Astrocyte (in vitro differentiated cells and primary cell): ENCODE measurements at regions not wholly inside any gene's neighbourhood (a gene's known extent, or its start where the extent isn't known, plus 50 kb on each side); places are given as distances from the start of the nearest gene placed in this dataset.
A peak's percentile ranks its signal among the peaks of the same experiment; 100 is the strongest.
"Not testable (repeated sequence)": the region's sequence is repeated elsewhere in the genome, so short reads cannot be mapped to it uniquely, and the experiment has no call there.

Source experiments
- DNase-seq: peaks from one replicate; pipeline ENCODE4 v3.0.0-alpha.2; 2010; ENCODE audit warnings: low read depth
- FAIRE-seq: peaks from 2 replicates; lab custom pipeline; 2011; peaks lifted over from hg19 to GRCh38; lab: Jason Lieb, UNC
- H2AFZ ChIP-seq: 2 replicates; pipeline ENCODE4 v1.6.0; 2012; ENCODE audit warnings: low read depth, low read length, inconsistent platforms
- H3K27ac ChIP-seq: 2 replicates; pipeline ENCODE4 v1.5.1; 2011; ENCODE audit warnings: low read depth, low read length, inconsistent platforms
- H3K27me3 ChIP-seq: 2 replicates; pipeline ENCODE4 v1.6.0; 2011; ENCODE audit warnings: low read length, inconsistent platforms; ENCODE audit not compliant: insufficient read depth
- H3K36me3 ChIP-seq: 2 replicates; pipeline ENCODE4 v1.5.1; 2011; ENCODE audit warnings: low read length, inconsistent platforms; ENCODE audit not compliant: insufficient read depth
- H3K4me1 ChIP-seq: 2 replicates; pipeline ENCODE4 v1.5.1; 2011; ENCODE audit warnings: low read length, inconsistent platforms; ENCODE audit not compliant: insufficient read depth
- H3K4me2 ChIP-seq: 2 replicates; pipeline ENCODE4 v1.6.0; 2012; ENCODE audit warnings: low read length, inconsistent platforms
- H3K4me3 ChIP-seq: 2 replicates; pipeline ENCODE4 v1.5.1; 2011; ENCODE audit warnings: low read depth, mild to moderate bottlenecking, low read length, inconsistent platforms; ENCODE audit not compliant: insufficient read depth
- H3K79me2 ChIP-seq: 2 replicates; pipeline ENCODE4 v1.6.0; 2012; ENCODE audit warnings: mild to moderate bottlenecking, low read length, inconsistent platforms; ENCODE audit not compliant: insufficient read depth
- H3K9ac ChIP-seq: 2 replicates; pipeline ENCODE4 v1.6.0; 2012; ENCODE audit warnings: mild to moderate bottlenecking, low read length, inconsistent platforms
- H3K9me3 ChIP-seq: 2 replicates; pipeline ENCODE4 v1.5.1; 2012; ENCODE audit warnings: low read depth, mild to moderate bottlenecking, low read length, inconsistent platforms; ENCODE audit not compliant: insufficient read depth
- H4K20me1 ChIP-seq: 2 replicates; pipeline ENCODE4 v1.6.0; 2012; ENCODE audit warnings: low read length, inconsistent platforms; ENCODE audit not compliant: insufficient read depth
- H3K27ac Mint-ChIP-seq: one replicate; pipeline ENCODE4 v1.8.0; 2021; ENCODE audit warnings: mild to moderate bottlenecking, mixed read lengths; ENCODE audit not compliant: unreplicated experiment
- H3K27me3 Mint-ChIP-seq: one replicate; pipeline ENCODE4 v1.8.0; 2021; ENCODE audit warnings: low read depth, mixed read lengths; ENCODE audit not compliant: unreplicated experiment
- H3K36me3 Mint-ChIP-seq: one replicate; pipeline ENCODE4 v1.8.0; 2021; ENCODE audit warnings: low read depth, mixed read lengths; ENCODE audit not compliant: unreplicated experiment
- H3K4me1 Mint-ChIP-seq: one replicate; pipeline ENCODE4 v1.8.0; 2021; ENCODE audit warnings: low read depth, mixed read lengths; ENCODE audit not compliant: unreplicated experiment
- H3K4me3 Mint-ChIP-seq: one replicate; pipeline ENCODE4 v1.8.0; 2021; ENCODE audit warnings: mild to moderate bottlenecking, moderate library complexity, mixed read lengths; ENCODE audit not compliant: unreplicated experiment
- H3K9me3 Mint-ChIP-seq: one replicate; pipeline ENCODE4 v1.8.0; 2021; ENCODE audit warnings: mild to moderate bottlenecking, mixed read lengths; ENCODE audit not compliant: unreplicated experiment
- CTCF ChIP-seq: IDR thresholded peaks from 2 replicates; pipeline ENCODE4 v1.5.1; 2011; ENCODE audit warnings: low read depth, mild to moderate bottlenecking, inconsistent platforms, low read length, moderate library complexity; ENCODE audit not compliant: insufficient read depth
- EZH2 ChIP-seq: IDR thresholded peaks from 2 replicates; pipeline ENCODE4 v1.6.1; 2012; ENCODE audit warnings: mild to moderate bottlenecking, low read length, inconsistent platforms; ENCODE audit not compliant: insufficient read depth

- Histone ChIP-seq H2AFZ (no peak overlapping the region), H3K9ac (no peak overlapping the region), H3K4me3 (no peak overlapping the region), H3K36me3 (no peaks in the 10 kb centered on the region), H3K9me3 (peaks cover 14% of the 10 kb centered on the region), H3K27me3 (no peaks in the 10 kb centered on the region), H3K27ac (no peak overlapping the region), H3K4me2 (no peak overlapping the region), H4K20me1 (no peaks in the 10 kb centered on the region), H3K79me2 (no peaks in the 10 kb centered on the region), H3K4me1 (no peaks in the 10 kb centered on the region)
- H3K36me3 Mint-ChIP-seq, result no peaks in the 10 kb centered on the region
- H3K9me3 Mint-ChIP-seq, result peaks cover 9% of the 10 kb centered on the region
- H3K4me1 Mint-ChIP-seq, result no peaks in the 10 kb centered on the region
- no peak for DNase-seq
- FAIRE-seq, result no peak
- TF ChIP-seq EZH2 (no peak), CTCF (no peak)
- H3K4me3 Mint-ChIP-seq, result no peak overlapping the region
- no peak overlapping the region for H3K27ac Mint-ChIP-seq
- H3K27me3 Mint-ChIP-seq, result no peaks in the 10 kb centered on the region
Observed at GRCh38 chr12:33223956-33224355, 215.7 kb downstream of the SYT10 start.

- Histone ChIP-seq H3K4me2 (no peak overlapping the region), H3K4me1 (no peaks in the 10 kb centered on the region), H3K9ac (no peak overlapping the region), H3K9me3 (peaks cover 14% of the 10 kb centered on the region), H3K27me3 (no peaks in the 10 kb centered on the region), H3K27ac (no peak overlapping the region), H3K4me3 (no peak overlapping the region), H3K79me2 (no peaks in the 10 kb centered on the region), H4K20me1 (no peaks in the 10 kb centered on the region), H3K36me3 (no peaks in the 10 kb centered on the region), H2AFZ (no peak overlapping the region)
- FAIRE-seq (no peak), DNase-seq (no peak)
- TF ChIP-seq CTCF (no peak), EZH2 (no peak)
- Mint-ChIP-seq H3K36me3 (no peaks in the 10 kb centered on the region), H3K4me1 (no peaks in the 10 kb centered on the region), H3K27me3 (no peaks in the 10 kb centered on the region), H3K27ac (no peak overlapping the region), H3K4me3 (no peak overlapping the region), H3K9me3 (peaks cover 9% of the 10 kb centered on the region)
Observed at GRCh38 chr12:33222357-33222756, 217.3 kb downstream of the SYT10 start.

- Mint-ChIP-seq H3K36me3 (no peaks in the 10 kb centered on the region), H3K27ac (no peak overlapping the region), H3K27me3 (no peaks in the 10 kb centered on the region), H3K4me3 (no peak overlapping the region), H3K9me3 (no peaks in the 10 kb centered on the region), H3K4me1 (no peaks in the 10 kb centered on the region)
- Histone ChIP-seq H3K27me3 (no peaks in the 10 kb centered on the region), H3K9ac (no peak overlapping the region), H3K4me2 (no peak overlapping the region), H3K4me3 (no peak overlapping the region), H3K79me2 (no peaks in the 10 kb centered on the region), H3K4me1 (no peaks in the 10 kb centered on the region), H4K20me1 (no peaks in the 10 kb centered on the region), H3K27ac (no peak overlapping the region), H3K36me3 (no peaks in the 10 kb centered on the region), H3K9me3 (no peaks in the 10 kb centered on the region), H2AFZ (no peak overlapping the region)
- FAIRE-seq, result no peak
- no peak for TF ChIP-seq CTCF
- TF ChIP-seq EZH2, result no peak
- DNase-seq, result no peak
Observed at GRCh38 chr12:33205981-33206380, 233.6 kb downstream of the SYT10 start.

- not testable (repeated sequence) for H3K36me3 Mint-ChIP-seq, H4K20me1 ChIP-seq, H3K79me2 ChIP-seq, H3K4me3 ChIP-seq, H3K4me3 Mint-ChIP-seq, H3K27me3 ChIP-seq, H2AFZ ChIP-seq, DNase-seq, H3K4me1 ChIP-seq, H3K9me3 ChIP-seq, H3K36me3 ChIP-seq, H3K27ac ChIP-seq, H3K9ac ChIP-seq, H3K27me3 Mint-ChIP-seq, H3K4me2 ChIP-seq, FAIRE-seq
- H3K9me3 Mint-ChIP-seq, result peaks cover 30% of the 10 kb centered on the region
- H3K4me1 Mint-ChIP-seq, result peaks cover 20% of the 10 kb centered on the region
- peak overlapping the region; percentile 84 for H3K27ac Mint-ChIP-seq
Observed at GRCh38 chr12:33194389-33194788, 245.2 kb downstream of the SYT10 start.
